LNCaP clone FGC (cell line): ENCODE measurements at regions not wholly inside any gene's neighbourhood (a gene's known extent, or its start where the extent isn't known, plus 50 kb on each side); places are given as distances from the start of the nearest gene placed in this dataset.
"Not testable (repeated sequence)": the region's sequence is repeated elsewhere in the genome, so short reads cannot be mapped to it uniquely, and the experiment has no call there.

Source experiments
- DNase-seq: peaks from one replicate; pipeline ENCODE4 v3.0.0-alpha.2; 2011; ENCODE audit warnings: low read depth
- H3K4me3 ChIP-seq: 2 replicates; pipeline ENCODE4 v1.5.1; 2011; ENCODE audit warnings: mild to moderate bottlenecking, low read depth, low read length, control low read depth
- TF ChIP-seq, protein P1 (sequence below): IDR thresholded peaks from 2 replicates; pipeline ENCODE4 v1.5.1; 2012; ENCODE audit warnings: mild to moderate bottlenecking; ENCODE audit not compliant: control insufficient read depth, insufficient read depth; ENCODE audit errors: extremely low read depth

- TF ChIP-seq, protein P1, sequence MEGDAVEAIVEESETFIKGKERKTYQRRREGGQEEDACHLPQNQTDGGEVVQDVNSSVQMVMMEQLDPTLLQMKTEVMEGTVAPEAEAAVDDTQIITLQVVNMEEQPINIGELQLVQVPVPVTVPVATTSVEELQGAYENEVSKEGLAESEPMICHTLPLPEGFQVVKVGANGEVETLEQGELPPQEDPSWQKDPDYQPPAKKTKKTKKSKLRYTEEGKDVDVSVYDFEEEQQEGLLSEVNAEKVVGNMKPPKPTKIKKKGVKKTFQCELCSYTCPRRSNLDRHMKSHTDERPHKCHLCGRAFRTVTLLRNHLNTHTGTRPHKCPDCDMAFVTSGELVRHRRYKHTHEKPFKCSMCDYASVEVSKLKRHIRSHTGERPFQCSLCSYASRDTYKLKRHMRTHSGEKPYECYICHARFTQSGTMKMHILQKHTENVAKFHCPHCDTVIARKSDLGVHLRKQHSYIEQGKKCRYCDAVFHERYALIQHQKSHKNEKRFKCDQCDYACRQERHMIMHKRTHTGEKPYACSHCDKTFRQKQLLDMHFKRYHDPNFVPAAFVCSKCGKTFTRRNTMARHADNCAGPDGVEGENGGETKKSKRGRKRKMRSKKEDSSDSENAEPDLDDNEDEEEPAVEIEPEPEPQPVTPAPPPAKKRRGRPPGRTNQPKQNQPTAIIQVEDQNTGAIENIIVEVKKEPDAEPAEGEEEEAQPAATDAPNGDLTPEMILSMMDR = no peak
- no peak overlapping the region for H3K4me3 ChIP-seq
- no peak for DNase-seq
These were observed 84.1 kb upstream of the ACKR3 start for GRCh38 chr2:236485519-236485918.

DNA sequence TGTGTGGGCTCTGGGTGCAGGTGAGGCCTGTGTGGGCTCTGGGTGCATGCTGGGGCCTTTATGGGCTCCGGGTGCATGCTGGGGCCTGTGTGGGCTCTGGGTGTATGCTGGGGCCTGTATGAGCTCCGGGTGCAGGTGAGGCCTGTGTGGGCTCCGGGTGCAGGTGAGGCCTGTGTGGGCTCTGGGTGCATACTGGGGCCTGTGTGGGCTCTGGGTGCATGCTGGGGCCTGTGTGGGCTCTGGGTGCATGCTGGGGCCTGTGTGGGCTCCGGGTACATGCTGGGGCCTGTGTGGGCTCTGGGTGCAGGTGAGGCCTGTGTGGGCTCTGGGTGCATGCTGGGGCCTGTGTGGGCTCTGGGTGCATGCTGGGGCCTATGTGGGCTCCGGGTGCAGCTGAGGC is 80.5 kb upstream of the ACKR3 start:
- not testable (repeated sequence) for H3K4me3 ChIP-seq, DNase-seq

GRCh38 chr2:236489895-236490404 is 79.7 kb upstream of the ACKR3 start:
- no peak overlapping the region for H3K4me3 ChIP-seq
- no peak for DNase-seq
- TF ChIP-seq, protein P1 = no peak

- DNase-seq = no peak
- no peak overlapping the region for H3K4me3 ChIP-seq
- TF ChIP-seq, protein P1 = no peak
These were observed 73.3 kb upstream of the ACKR3 start for GRCh38 chr2:236496340-236496739.

GRCh38 chr2:236498369-236498768 is 71.3 kb upstream of the ACKR3 start:
- DNase-seq = no peak
- H3K4me3 ChIP-seq = no peak overlapping the region
- TF ChIP-seq, protein P1 = no peak

- TF ChIP-seq, protein P1 = no peak
- no peak for DNase-seq
- H3K4me3 ChIP-seq = no peak overlapping the region
These were observed 69.7 kb upstream of the ACKR3 start for GRCh38 chr2:236499691-236500578.

DNA sequence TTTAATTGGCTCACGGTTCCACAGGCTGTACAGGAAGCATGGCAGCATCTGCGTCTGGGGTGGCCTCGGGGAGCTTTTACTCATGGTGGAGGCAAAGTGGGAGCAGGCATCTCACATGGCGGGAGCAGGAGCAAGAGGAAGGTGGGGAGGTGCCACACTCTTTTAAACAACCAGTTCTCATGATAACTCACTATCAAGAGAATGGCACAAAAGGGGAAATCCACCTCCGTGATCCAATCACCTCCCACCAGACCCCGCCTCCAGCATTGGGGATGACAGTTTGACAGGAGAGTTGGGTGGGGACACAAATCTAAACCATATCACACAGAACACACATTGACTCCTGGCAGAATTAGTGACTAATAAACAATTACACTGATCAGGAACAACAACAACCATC is 68.6 kb upstream of the ACKR3 start:
- TF ChIP-seq, protein P1 = no peak
- H3K4me3 ChIP-seq = no peak overlapping the region
- DNase-seq = no peak
